Neural progenitor cell (in vitro differentiated cells): ENCODE measurements at regions not wholly inside any gene's neighbourhood (a gene's known extent, or its start where the extent isn't known, plus 50 kb on each side); places are given as distances from the start of the nearest gene placed in this dataset.
A peak's percentile ranks its signal among the peaks of the same experiment; 100 is the strongest.

Source experiments
- DNase-seq: peaks from one replicate; pipeline ENCODE4 v3.0.0-alpha.2; 2016; ENCODE audit warnings: low spot score
- H2AFZ ChIP-seq: fragments of 200-600 bp; sonication (generic); replicated peaks from 2 replicates; pipeline ENCODE4 v1.6.1; 2016; ENCODE audit warnings: antibody characterized with exemption
- H3F3A ChIP-seq: fragments of 200-600 bp; sonication (generic); 2 replicates; pipeline ENCODE4 v1.6.1; 2016; ENCODE audit warnings: antibody characterized with exemption, low read depth
- H3K27ac ChIP-seq: fragments of 200-600 bp; sonication (generic); 2 replicates; pipeline ENCODE4 v1.5.1; 2016; ENCODE audit warnings: mild to moderate bottlenecking
- H3K27me3 ChIP-seq: fragments of 200-600 bp; sonication (generic); 2 replicates; pipeline ENCODE4 v1.6.1; 2016; ENCODE audit warnings: mild to moderate bottlenecking, moderate library complexity
- H3K36me3 ChIP-seq: fragments of 200-600 bp; sonication (generic); 2 replicates; pipeline ENCODE4 v1.5.1; 2016
- H3K4me1 ChIP-seq: fragments of 200-600 bp; sonication (generic); 2 replicates; pipeline ENCODE4 v1.6.1; 2016; ENCODE audit warnings: mixed run types
- H3K4me2 ChIP-seq: fragments of 200-600 bp; sonication (generic); 2 replicates; pipeline ENCODE4 v1.6.1; 2016
- H3K4me3 ChIP-seq: fragments of 200-600 bp; sonication (generic); 2 replicates; pipeline ENCODE4 v1.5.1; 2016
- H3K79me2 ChIP-seq: fragments of 200-600 bp; sonication (generic); 2 replicates; pipeline ENCODE4 v1.6.1; 2016; ENCODE audit warnings: low read depth
- H3K9ac ChIP-seq: fragments of 200-600 bp; sonication (generic); 2 replicates; pipeline ENCODE4 v1.6.1; 2016
- H3K9me3 ChIP-seq: fragments of 200-600 bp; sonication (generic); 2 replicates; pipeline ENCODE4 v1.5.1; 2016; ENCODE audit warnings: low read depth
- H4K20me1 ChIP-seq: fragments of 200-600 bp; sonication (generic); 2 replicates; pipeline ENCODE4 v1.6.1; 2016; ENCODE audit warnings: low read depth
- H3K27ac Mint-ChIP-seq: 3 replicates; pipeline ENCODE4 v1.8.0; 2021; ENCODE audit warnings: mixed read lengths
- H3K27me3 Mint-ChIP-seq: 2 replicates; pipeline ENCODE4 v1.8.0; 2022; ENCODE audit warnings: low read depth, mild to moderate bottlenecking, inconsistent platforms, moderate library complexity, mixed read lengths; ENCODE audit not compliant: insufficient read depth
- H3K36me3 Mint-ChIP-seq: 3 replicates; pipeline ENCODE4 v1.8.0; 2021; ENCODE audit warnings: mixed read lengths
- H3K4me1 Mint-ChIP-seq: 3 replicates; pipeline ENCODE4 v1.8.0; 2021; ENCODE audit warnings: mixed read lengths
- H3K4me3 Mint-ChIP-seq: 3 replicates; pipeline ENCODE4 v1.8.0; 2021; ENCODE audit warnings: mild to moderate bottlenecking, moderate library complexity, mixed read lengths
- H3K9me3 Mint-ChIP-seq: 3 replicates; pipeline ENCODE4 v1.8.0; 2020; ENCODE audit warnings: mixed read lengths
- EZH2 ChIP-seq: fragments of 200-600 bp; sonication (generic); IDR thresholded peaks from 2 replicates; pipeline ENCODE4 v1.6.1; 2017; ENCODE audit warnings: antibody characterized with exemption, mild to moderate bottlenecking, moderate library complexity
- EZH2phosphoT487 ChIP-seq: fragments of 200-600 bp; sonication (generic); IDR thresholded peaks from 2 replicates; pipeline ENCODE4 v1.6.1; 2017; ENCODE audit warnings: antibody characterized with exemption
- TF ChIP-seq, protein P1 (sequence below): fragments of 200-600 bp; sonication (generic); IDR thresholded peaks from 2 replicates; pipeline ENCODE4 v1.5.1; 2017; ENCODE audit warnings: antibody characterized with exemption, mild to moderate bottlenecking

DNA sequence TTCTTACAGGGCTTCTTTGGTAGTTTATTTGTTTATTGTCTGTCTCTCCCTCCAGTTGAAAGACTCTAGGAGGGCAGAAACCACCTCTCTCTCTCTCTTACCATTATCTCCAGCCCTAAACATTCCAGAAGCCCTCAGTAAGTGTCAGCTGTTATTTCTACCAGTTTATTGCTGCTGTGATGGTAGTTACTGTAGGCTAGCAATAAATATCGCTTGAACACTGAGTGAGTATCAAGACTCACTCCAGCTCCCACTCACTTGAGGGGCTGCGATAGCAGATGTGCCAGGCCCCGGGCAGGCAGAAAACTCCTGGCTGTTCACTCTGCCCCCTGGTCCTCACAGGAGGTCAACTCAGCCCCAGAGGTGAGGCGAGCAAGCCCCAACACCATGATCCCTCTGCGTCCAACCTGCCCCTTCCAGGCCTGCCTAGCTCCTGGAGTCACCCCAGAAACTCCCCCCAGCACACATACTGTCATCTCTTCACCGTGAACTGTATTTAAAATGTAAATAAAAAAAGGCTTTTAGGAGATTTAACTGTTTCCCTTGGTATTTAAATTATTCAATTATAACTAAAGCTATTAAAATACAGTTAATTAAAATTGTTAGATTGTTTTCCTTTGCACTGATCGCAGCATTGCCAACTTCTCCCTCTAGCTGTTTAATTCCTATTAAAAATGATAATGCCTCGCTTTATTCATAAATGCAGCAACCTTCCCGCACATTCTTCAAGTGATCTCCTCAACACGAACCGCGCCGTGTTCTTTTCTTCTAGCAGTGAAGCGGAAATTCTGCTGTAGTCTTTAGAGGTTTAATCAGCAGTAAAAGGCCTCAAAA, 321.1 kb upstream of the ZMIZ1 start:
- Histone ChIP-seq H3K4me3 (no peak overlapping the region), H3K9me3 (no peaks in the 10 kb centered on the region), H3K4me2 (no peak overlapping the region), H3K27me3 (no peaks in the 10 kb centered on the region), H3K27ac (no peak overlapping the region), H3K4me1 (peaks cover 11% of the 10 kb centered on the region), H3K79me2 (no peaks in the 10 kb centered on the region), H2AFZ (no peak overlapping the region), H3K9ac (no peak overlapping the region), H3F3A (no peaks in the 10 kb centered on the region), H4K20me1 (no peaks in the 10 kb centered on the region), H3K36me3 (no peaks in the 10 kb centered on the region)
- Mint-ChIP-seq H3K9me3 (peaks cover 3% of the 10 kb centered on the region), H3K27ac (peak overlapping the region; percentile 43), H3K27me3 (peaks cover 13% of the 10 kb centered on the region), H3K4me1 (peaks cover 51% of the 10 kb centered on the region), H3K4me3 (no peak overlapping the region), H3K36me3 (no peaks in the 10 kb centered on the region)
- no peak for DNase-seq
- no peak for TF ChIP-seq EZH2
- TF ChIP-seq, protein P1, sequence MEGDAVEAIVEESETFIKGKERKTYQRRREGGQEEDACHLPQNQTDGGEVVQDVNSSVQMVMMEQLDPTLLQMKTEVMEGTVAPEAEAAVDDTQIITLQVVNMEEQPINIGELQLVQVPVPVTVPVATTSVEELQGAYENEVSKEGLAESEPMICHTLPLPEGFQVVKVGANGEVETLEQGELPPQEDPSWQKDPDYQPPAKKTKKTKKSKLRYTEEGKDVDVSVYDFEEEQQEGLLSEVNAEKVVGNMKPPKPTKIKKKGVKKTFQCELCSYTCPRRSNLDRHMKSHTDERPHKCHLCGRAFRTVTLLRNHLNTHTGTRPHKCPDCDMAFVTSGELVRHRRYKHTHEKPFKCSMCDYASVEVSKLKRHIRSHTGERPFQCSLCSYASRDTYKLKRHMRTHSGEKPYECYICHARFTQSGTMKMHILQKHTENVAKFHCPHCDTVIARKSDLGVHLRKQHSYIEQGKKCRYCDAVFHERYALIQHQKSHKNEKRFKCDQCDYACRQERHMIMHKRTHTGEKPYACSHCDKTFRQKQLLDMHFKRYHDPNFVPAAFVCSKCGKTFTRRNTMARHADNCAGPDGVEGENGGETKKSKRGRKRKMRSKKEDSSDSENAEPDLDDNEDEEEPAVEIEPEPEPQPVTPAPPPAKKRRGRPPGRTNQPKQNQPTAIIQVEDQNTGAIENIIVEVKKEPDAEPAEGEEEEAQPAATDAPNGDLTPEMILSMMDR = no peak
- no peak for TF ChIP-seq EZH2phosphoT487

DNA sequence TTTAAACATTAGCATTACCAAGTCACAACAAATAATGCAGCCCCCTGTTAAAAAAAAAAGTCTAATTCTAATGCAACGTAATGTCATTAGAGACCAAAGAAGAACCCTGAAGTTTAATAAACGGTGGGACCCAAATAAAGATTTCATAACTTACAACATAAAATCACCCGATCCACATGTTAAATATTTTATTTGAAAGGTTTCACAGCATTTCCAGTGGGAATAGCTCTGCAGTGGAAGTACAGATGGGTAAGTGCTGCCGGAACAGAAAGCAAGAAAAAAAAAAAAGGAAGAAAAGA, 320.6 kb upstream of the ZMIZ1 start:
- Histone ChIP-seq H3F3A (no peaks in the 10 kb centered on the region), H3K4me3 (no peak overlapping the region), H3K79me2 (no peaks in the 10 kb centered on the region), H2AFZ (no peak overlapping the region), H3K4me1 (peaks cover 11% of the 10 kb centered on the region), H3K9me3 (no peaks in the 10 kb centered on the region), H3K4me2 (no peak overlapping the region), H3K27me3 (no peaks in the 10 kb centered on the region), H3K9ac (no peak overlapping the region), H4K20me1 (no peaks in the 10 kb centered on the region), H3K27ac (no peak overlapping the region), H3K36me3 (no peaks in the 10 kb centered on the region)
- no peak for TF ChIP-seq EZH2phosphoT487
- TF ChIP-seq, protein P1 = no peak
- TF ChIP-seq EZH2 = no peak
- H3K4me3 Mint-ChIP-seq = no peak overlapping the region
- H3K36me3 Mint-ChIP-seq = no peaks in the 10 kb centered on the region
- H3K27me3 Mint-ChIP-seq = peaks cover 13% of the 10 kb centered on the region
- peaks cover 45% of the 10 kb centered on the region for H3K4me1 Mint-ChIP-seq
- DNase-seq = no peak
- no peak overlapping the region for H3K27ac Mint-ChIP-seq
- H3K9me3 Mint-ChIP-seq = peaks cover 3% of the 10 kb centered on the region

DNA sequence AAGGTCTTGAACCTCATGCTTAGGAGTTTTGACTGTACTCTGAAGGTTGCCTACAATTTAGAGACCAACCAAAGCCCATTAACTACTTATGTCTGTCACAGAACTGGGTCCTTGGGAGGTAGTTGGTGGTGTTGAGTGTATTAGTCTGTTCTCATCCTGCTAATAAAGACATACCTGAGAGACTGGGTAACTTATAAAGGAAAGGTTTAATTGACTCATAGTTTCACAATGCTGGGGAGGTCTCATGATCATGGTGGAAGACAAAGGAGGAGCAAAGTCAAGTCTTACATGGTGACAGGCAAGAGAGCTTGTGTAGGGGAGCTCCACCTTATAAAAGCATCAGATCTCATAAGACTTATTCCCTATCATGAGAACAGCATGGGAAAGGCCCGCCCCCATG, 319.6 kb upstream of the ZMIZ1 start:
- H3K27ac Mint-ChIP-seq = no peak overlapping the region

More for the DNA sequence above, 319.6 kb upstream of the ZMIZ1 start:
- H3K4me2 ChIP-seq = no peak overlapping the region
- TF ChIP-seq, protein P1 = no peak
- TF ChIP-seq EZH2 = no peak
- no peak for TF ChIP-seq EZH2phosphoT487
- H3K9me3 ChIP-seq = no peaks in the 10 kb centered on the region
- no peak overlapping the region for H3K4me3 ChIP-seq
- H3K4me1 Mint-ChIP-seq = peaks cover 48% of the 10 kb centered on the region
- H2AFZ ChIP-seq = no peak overlapping the region
- no peaks in the 10 kb centered on the region for H3F3A ChIP-seq
- H3K27me3 ChIP-seq = no peaks in the 10 kb centered on the region
- H3K4me3 Mint-ChIP-seq = no peak overlapping the region
- no peaks in the 10 kb centered on the region for H3K79me2 ChIP-seq
- no peak for DNase-seq
- no peaks in the 10 kb centered on the region for H4K20me1 ChIP-seq
- no peaks in the 10 kb centered on the region for H3K36me3 Mint-ChIP-seq
- H3K36me3 ChIP-seq = no peaks in the 10 kb centered on the region
- peaks cover 3% of the 10 kb centered on the region for H3K9me3 Mint-ChIP-seq
- no peak overlapping the region for H3K27ac ChIP-seq
- H3K4me1 ChIP-seq = peaks cover 11% of the 10 kb centered on the region
- no peak overlapping the region for H3K9ac ChIP-seq
- peaks cover 13% of the 10 kb centered on the region for H3K27me3 Mint-ChIP-seq
